GM23338 (cell line): ENCODE measurements at regions not wholly inside any gene's neighbourhood (a gene's known extent, or its start where the extent isn't known, plus 50 kb on each side); places are given as distances from the start of the nearest gene placed in this dataset.

Experiments
- ATAC-seq: fragments of 200-7000 bp; cut with Tn5 transposase; 3 replicates; pipeline ENCODE4 v1.9.1; 2020
- DNase-seq: peaks from one replicate; pipeline ENCODE4 v3.0.0-alpha.2; 2015; ENCODE audit warnings: low spot score
- H2AFZ ChIP-seq: fragments of 200-600 bp; sonication (generic); 2 replicates; pipeline ENCODE4 v1.8.0; 2016; ENCODE audit warnings: antibody characterized with exemption, mild to moderate bottlenecking, moderate library complexity
- H3F3A ChIP-seq: fragments of 200-600 bp; sonication (generic); replicated peaks from 2 replicates; pipeline ENCODE4 v1.8.0; 2017; ENCODE audit warnings: antibody characterized with exemption, mixed run types, low read depth
- H3K27ac ChIP-seq: fragments of 200-600 bp; sonication (generic); 2 replicates; pipeline ENCODE4 v1.6.1; 2016; ENCODE audit warnings: low read depth
- H3K27me3 ChIP-seq: fragments of 200-600 bp; sonication (generic); 2 replicates; pipeline ENCODE4 v1.8.0; 2016; ENCODE audit warnings: mild to moderate bottlenecking, mixed run types, moderate library complexity; ENCODE audit not compliant: insufficient read depth
- H3K36me3 ChIP-seq: fragments of 200-600 bp; sonication (generic); 2 replicates; pipeline ENCODE4 v1.8.0; 2016; ENCODE audit warnings: mild to moderate bottlenecking; ENCODE audit not compliant: insufficient read depth
- H3K4me1 ChIP-seq: fragments of 200-600 bp; sonication (generic); 2 replicates; pipeline ENCODE4 v1.8.0; 2016; ENCODE audit warnings: mild to moderate bottlenecking, moderate library complexity; ENCODE audit not compliant: insufficient read depth
- H3K4me2 ChIP-seq: fragments of 200-600 bp; sonication (generic); 2 replicates; pipeline ENCODE4 v1.7.1; 2017; ENCODE audit warnings: mixed run types
- H3K4me3 ChIP-seq: fragments of 200-600 bp; sonication (generic); 2 replicates; pipeline ENCODE4 v1.6.1; 2016; ENCODE audit warnings: mixed run types
- H3K79me2 ChIP-seq: fragments of 200-600 bp; sonication (generic); replicated peaks from 2 replicates; pipeline ENCODE4 v1.8.0; 2017; ENCODE audit warnings: mild to moderate bottlenecking; ENCODE audit not compliant: insufficient read depth
- H3K9me2 ChIP-seq: fragments of 200-600 bp; sonication (generic); 2 replicates; pipeline ENCODE4 v1.8.0; 2017; ENCODE audit not compliant: insufficient read depth
- H4K20me1 ChIP-seq: fragments of 200-600 bp; sonication (generic); replicated peaks from 2 replicates; pipeline ENCODE4 v1.8.0; 2017; ENCODE audit warnings: mild to moderate bottlenecking; ENCODE audit not compliant: insufficient read depth
- H3K27ac Mint-ChIP-seq: 2 replicates; pipeline ENCODE4 v1.8.0; 2020; ENCODE audit warnings: inconsistent platforms, mild to moderate bottlenecking, moderate library complexity, mixed read lengths
- H3K27me3 Mint-ChIP-seq: 3 replicates; pipeline ENCODE4 v1.8.0; 2022; ENCODE audit warnings: low read depth, mild to moderate bottlenecking, moderate library complexity, mixed read lengths, inconsistent platforms; ENCODE audit not compliant: insufficient read depth, poor library complexity
- H3K36me3 Mint-ChIP-seq: 3 replicates; pipeline ENCODE4 v1.8.0; 2021; ENCODE audit warnings: low read depth, mild to moderate bottlenecking, inconsistent platforms, moderate library complexity, mixed read lengths
- H3K4me1 Mint-ChIP-seq: 3 replicates; pipeline ENCODE4 v1.8.0; 2020; ENCODE audit warnings: mild to moderate bottlenecking, inconsistent platforms, mixed read lengths
- H3K4me3 Mint-ChIP-seq: 3 replicates; pipeline ENCODE4 v1.8.0; 2021; ENCODE audit warnings: moderate library complexity, mild to moderate bottlenecking, inconsistent platforms, mixed read lengths
- H3K9me3 Mint-ChIP-seq: 3 replicates; pipeline ENCODE4 v1.8.0; 2020; ENCODE audit warnings: moderate library complexity, mild to moderate bottlenecking, inconsistent platforms, mixed read lengths
- CREB1 ChIP-seq: fragments of 250-450 bp; sonication (Bioruptor Pico); IDR thresholded peaks from 2 replicates; pipeline ENCODE4 v1.5.0; 2020; ENCODE audit warnings: low read depth, mild to moderate bottlenecking, moderate library complexity
- EZH2 ChIP-seq: fragments of 200-600 bp; sonication (generic); IDR thresholded peaks from one replicate; pipeline ENCODE4 v1.8.0; 2017; ENCODE audit warnings: antibody characterized with exemption, mild to moderate bottlenecking, low read depth; ENCODE audit not compliant: unreplicated experiment
- EZH2phosphoT487 ChIP-seq: fragments of 200-600 bp; sonication (generic); IDR thresholded peaks from one replicate; pipeline ENCODE4 v1.8.1; 2018; ENCODE audit warnings: antibody characterized with exemption; ENCODE audit not compliant: unreplicated experiment
- JUNB ChIP-seq: IDR thresholded peaks from one replicate; pipeline ENCODE4 v1.6.1; 2016; ENCODE audit warnings: antibody characterized with exemption; ENCODE audit not compliant: unreplicated experiment
- NANOG ChIP-seq: IDR thresholded peaks from 2 replicates; pipeline ENCODE4 v1.6.1; 2016; ENCODE audit warnings: antibody characterized with exemption, borderline replicate concordance
- POLR2AphosphoS5 ChIP-seq: IDR thresholded peaks from 2 replicates; pipeline ENCODE4 v1.6.1; 2016; ENCODE audit warnings: antibody characterized with exemption, low read depth
- STAT1 ChIP-seq: IDR thresholded peaks from one replicate; pipeline ENCODE4 v1.6.1; 2016; ENCODE audit warnings: antibody characterized with exemption; ENCODE audit not compliant: unreplicated experiment
- ZNF114 ChIP-seq: fragments of 250-450 bp; sonication (Bioruptor Pico); IDR thresholded peaks from 2 replicates; pipeline ENCODE4 v1.5.0; 2020; ENCODE audit warnings: mild to moderate bottlenecking, moderate library complexity
- ZNF331 ChIP-seq: fragments of 250-450 bp; sonication (Bioruptor Pico); IDR thresholded peaks from 2 replicates; pipeline ENCODE4 v1.5.0; 2020; ENCODE audit warnings: low read depth, mild to moderate bottlenecking, moderate library complexity
- TF ChIP-seq, protein P1 (sequence below): IDR thresholded peaks from one replicate; pipeline ENCODE4 v1.6.1; 2018; ENCODE audit warnings: antibody characterized with exemption; ENCODE audit not compliant: unreplicated experiment
- TF ChIP-seq, protein P2 (sequence below): fragments of 250-450 bp; sonication (Bioruptor Pico); IDR thresholded peaks from 2 replicates; pipeline ENCODE4 v1.5.0; 2020; ENCODE audit warnings: mild to moderate bottlenecking, moderate library complexity
- TF ChIP-seq, protein P3 (sequence below), 2 experiments: fragments of 200-600 bp in 1 of 2; sonication (generic) in 1 of 2; conservative IDR thresholded peaks; 2 replicates each; pipeline versions ENCODE4 v1.5.1 to v1.6.1; 2016 to 2017; ENCODE audit warnings: antibody characterized with exemption in 2 of 2, low read depth in 2 of 2, mild to moderate bottlenecking in 2 of 2, moderate library complexity in 1 of 2
- TF ChIP-seq, protein P4 (sequence below): IDR thresholded peaks from 2 replicates; pipeline ENCODE4 v1.6.1; 2016; ENCODE audit warnings: antibody characterized with exemption

DNA sequence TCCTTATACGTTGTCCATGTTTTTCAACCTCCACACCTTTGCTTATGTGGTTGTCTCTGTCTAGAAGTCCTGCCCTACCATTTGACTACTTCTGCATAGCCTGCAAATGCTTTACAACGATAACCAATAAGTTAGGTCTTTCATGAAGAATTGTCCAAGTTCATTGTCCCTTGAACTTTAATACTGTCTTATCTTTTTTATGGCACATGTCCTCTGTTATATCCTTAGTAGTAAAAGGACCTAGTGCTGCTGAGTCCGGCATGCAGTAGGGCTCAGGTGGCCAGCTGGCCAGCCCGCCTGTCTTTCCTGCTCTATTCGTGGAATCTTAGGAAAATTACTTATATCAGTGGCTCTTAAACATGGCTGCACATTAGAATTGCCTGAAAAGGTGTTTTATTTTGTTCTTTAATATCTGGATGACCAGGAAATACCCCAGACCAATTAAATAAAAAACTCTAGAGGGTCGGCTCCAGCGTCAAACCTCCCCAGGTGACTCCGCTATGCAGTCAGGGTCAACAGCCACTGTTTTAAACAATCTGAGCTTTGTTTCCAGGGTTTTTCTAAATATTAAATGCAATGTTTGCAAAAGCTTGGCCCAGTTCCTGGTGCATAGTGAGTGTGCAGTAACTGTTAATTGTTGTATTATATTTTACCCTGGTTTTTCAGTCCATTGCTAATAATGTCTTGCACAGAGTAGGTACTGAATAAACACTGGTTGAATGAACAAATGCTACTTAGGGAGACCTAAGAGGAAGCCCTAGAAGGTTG is 64.6 kb upstream of the SESN3 start:
- Mint-ChIP-seq H3K4me1 (peaks cover 65% of the 10 kb centered on the region), H3K4me3 (no peak overlapping the region), H3K27me3 (peaks cover 9% of the 10 kb centered on the region), H3K9me3 (no peaks in the 10 kb centered on the region), H3K27ac (no peak overlapping the region), H3K36me3 (no peaks in the 10 kb centered on the region)
- peaks cover 67% of the 10 kb centered on the region for H3K4me1 ChIP-seq
- H3K9me2 ChIP-seq = no peaks in the 10 kb centered on the region
- no peaks in the 10 kb centered on the region for H3K36me3 ChIP-seq
- TF ChIP-seq JUNB (no peak), NANOG (no peak), ZNF114 (CRISPR knock-in tag) (no peak), EZH2 (no peak), CREB1 (no peak), ZNF331 (CRISPR knock-in tag) (no peak), POLR2AphosphoS5 (no peak), EZH2phosphoT487 (no peak), STAT1 (no peak)
- TF ChIP-seq, protein P1, sequence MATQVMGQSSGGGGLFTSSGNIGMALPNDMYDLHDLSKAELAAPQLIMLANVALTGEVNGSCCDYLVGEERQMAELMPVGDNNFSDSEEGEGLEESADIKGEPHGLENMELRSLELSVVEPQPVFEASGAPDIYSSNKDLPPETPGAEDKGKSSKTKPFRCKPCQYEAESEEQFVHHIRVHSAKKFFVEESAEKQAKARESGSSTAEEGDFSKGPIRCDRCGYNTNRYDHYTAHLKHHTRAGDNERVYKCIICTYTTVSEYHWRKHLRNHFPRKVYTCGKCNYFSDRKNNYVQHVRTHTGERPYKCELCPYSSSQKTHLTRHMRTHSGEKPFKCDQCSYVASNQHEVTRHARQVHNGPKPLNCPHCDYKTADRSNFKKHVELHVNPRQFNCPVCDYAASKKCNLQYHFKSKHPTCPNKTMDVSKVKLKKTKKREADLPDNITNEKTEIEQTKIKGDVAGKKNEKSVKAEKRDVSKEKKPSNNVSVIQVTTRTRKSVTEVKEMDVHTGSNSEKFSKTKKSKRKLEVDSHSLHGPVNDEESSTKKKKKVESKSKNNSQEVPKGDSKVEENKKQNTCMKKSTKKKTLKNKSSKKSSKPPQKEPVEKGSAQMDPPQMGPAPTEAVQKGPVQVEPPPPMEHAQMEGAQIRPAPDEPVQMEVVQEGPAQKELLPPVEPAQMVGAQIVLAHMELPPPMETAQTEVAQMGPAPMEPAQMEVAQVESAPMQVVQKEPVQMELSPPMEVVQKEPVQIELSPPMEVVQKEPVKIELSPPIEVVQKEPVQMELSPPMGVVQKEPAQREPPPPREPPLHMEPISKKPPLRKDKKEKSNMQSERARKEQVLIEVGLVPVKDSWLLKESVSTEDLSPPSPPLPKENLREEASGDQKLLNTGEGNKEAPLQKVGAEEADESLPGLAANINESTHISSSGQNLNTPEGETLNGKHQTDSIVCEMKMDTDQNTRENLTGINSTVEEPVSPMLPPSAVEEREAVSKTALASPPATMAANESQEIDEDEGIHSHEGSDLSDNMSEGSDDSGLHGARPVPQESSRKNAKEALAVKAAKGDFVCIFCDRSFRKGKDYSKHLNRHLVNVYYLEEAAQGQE = no peak
- TF ChIP-seq, protein P2, sequence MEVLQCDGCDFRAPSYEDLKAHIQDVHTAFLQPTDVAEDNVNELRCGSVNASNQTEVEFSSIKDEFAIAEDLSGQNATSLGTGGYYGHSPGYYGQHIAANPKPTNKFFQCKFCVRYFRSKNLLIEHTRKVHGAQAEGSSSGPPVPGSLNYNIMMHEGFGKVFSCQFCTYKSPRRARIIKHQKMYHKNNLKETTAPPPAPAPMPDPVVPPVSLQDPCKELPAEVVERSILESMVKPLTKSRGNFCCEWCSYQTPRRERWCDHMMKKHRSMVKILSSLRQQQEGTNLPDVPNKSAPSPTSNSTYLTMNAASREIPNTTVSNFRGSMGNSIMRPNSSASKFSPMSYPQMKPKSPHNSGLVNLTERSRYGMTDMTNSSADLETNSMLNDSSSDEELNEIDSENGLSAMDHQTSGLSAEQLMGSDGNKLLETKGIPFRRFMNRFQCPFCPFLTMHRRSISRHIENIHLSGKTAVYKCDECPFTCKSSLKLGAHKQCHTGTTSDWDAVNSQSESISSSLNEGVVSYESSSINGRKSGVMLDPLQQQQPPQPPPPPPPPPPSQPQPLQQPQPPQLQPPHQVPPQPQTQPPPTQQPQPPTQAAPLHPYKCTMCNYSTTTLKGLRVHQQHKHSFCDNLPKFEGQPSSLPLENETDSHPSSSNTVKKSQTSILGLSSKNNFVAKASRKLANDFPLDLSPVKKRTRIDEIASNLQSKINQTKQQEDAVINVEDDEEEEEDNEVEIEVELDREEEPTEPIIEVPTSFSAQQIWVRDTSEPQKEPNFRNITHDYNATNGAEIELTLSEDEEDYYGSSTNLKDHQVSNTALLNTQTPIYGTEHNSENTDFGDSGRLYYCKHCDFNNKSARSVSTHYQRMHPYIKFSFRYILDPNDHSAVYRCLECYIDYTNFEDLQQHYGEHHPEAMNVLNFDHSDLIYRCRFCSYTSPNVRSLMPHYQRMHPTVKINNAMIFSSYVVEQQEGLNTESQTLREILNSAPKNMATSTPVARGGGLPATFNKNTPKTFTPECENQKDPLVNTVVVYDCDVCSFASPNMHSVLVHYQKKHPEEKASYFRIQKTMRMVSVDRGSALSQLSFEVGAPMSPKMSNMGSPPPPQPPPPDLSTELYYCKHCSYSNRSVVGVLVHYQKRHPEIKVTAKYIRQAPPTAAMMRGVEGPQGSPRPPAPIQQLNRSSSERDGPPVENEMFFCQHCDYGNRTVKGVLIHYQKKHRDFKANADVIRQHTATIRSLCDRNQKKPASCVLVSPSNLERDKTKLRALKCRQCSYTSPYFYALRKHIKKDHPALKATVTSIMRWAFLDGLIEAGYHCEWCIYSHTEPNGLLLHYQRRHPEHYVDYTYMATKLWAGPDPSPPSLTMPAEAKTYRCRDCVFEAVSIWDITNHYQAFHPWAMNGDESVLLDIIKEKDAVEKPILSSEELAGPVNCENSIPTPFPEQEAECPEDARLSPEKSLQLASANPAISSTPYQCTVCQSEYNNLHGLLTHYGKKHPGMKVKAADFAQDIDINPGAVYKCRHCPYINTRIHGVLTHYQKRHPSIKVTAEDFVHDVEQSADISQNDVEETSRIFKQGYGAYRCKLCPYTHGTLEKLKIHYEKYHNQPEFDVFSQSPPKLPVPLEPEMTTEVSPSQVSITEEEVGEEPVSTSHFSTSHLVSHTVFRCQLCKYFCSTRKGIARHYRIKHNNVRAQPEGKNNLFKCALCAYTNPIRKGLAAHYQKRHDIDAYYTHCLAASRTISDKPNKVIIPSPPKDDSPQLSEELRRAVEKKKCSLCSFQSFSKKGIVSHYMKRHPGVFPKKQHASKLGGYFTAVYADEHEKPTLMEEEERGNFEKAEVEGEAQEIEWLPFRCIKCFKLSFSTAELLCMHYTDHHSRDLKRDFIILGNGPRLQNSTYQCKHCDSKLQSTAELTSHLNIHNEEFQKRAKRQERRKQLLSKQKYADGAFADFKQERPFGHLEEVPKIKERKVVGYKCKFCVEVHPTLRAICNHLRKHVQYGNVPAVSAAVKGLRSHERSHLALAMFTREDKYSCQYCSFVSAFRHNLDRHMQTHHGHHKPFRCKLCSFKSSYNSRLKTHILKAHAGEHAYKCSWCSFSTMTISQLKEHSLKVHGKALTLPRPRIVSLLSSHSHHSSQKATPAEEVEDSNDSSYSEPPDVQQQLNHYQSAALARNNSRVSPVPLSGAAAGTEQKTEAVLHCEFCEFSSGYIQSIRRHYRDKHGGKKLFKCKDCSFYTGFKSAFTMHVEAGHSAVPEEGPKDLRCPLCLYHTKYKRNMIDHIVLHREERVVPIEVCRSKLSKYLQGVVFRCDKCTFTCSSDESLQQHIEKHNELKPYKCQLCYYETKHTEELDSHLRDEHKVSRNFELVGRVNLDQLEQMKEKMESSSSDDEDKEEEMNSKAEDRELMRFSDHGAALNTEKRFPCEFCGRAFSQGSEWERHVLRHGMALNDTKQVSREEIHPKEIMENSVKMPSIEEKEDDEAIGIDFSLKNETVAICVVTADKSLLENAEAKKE (CRISPR knock-in tag) = no peak
- TF ChIP-seq, protein P3, sequence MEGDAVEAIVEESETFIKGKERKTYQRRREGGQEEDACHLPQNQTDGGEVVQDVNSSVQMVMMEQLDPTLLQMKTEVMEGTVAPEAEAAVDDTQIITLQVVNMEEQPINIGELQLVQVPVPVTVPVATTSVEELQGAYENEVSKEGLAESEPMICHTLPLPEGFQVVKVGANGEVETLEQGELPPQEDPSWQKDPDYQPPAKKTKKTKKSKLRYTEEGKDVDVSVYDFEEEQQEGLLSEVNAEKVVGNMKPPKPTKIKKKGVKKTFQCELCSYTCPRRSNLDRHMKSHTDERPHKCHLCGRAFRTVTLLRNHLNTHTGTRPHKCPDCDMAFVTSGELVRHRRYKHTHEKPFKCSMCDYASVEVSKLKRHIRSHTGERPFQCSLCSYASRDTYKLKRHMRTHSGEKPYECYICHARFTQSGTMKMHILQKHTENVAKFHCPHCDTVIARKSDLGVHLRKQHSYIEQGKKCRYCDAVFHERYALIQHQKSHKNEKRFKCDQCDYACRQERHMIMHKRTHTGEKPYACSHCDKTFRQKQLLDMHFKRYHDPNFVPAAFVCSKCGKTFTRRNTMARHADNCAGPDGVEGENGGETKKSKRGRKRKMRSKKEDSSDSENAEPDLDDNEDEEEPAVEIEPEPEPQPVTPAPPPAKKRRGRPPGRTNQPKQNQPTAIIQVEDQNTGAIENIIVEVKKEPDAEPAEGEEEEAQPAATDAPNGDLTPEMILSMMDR (conservative IDR thresholded peaks at IDR 0.05; ENCODE audit: low read depth in 2 of 2) = no peak
- TF ChIP-seq, protein P4, sequence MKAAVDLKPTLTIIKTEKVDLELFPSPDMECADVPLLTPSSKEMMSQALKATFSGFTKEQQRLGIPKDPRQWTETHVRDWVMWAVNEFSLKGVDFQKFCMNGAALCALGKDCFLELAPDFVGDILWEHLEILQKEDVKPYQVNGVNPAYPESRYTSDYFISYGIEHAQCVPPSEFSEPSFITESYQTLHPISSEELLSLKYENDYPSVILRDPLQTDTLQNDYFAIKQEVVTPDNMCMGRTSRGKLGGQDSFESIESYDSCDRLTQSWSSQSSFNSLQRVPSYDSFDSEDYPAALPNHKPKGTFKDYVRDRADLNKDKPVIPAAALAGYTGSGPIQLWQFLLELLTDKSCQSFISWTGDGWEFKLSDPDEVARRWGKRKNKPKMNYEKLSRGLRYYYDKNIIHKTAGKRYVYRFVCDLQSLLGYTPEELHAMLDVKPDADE = no peak
- H3K27me3 ChIP-seq = no peaks in the 10 kb centered on the region
- ATAC-seq (no peak), DNase-seq (no peak)
- no peak overlapping the region for H2AFZ ChIP-seq
- H3K4me3 ChIP-seq = no peak overlapping the region
- H3K79me2 ChIP-seq = no peaks in the 10 kb centered on the region
- H4K20me1 ChIP-seq = no peaks in the 10 kb centered on the region
- H3K27ac ChIP-seq = no peak overlapping the region
- no peak overlapping the region for H3K4me2 ChIP-seq
- no peaks in the 10 kb centered on the region for H3F3A ChIP-seq
